Mammary epithelial cell (primary cell): ENCODE measurements at regions not wholly inside any gene's neighbourhood (a gene's known extent, or its start where the extent isn't known, plus 50 kb on each side); places are given as distances from the start of the nearest gene placed in this dataset.

Experiments used
- EZH2 ChIP-seq: IDR thresholded peaks from 2 replicates; pipeline ENCODE4 v1.6.1; 2012; ENCODE audit warnings: low read length, inconsistent platforms, borderline replicate concordance
- TF ChIP-seq, protein P1 (sequence below), 2 donors: IDR thresholded peaks in 1 of 2; conservative IDR thresholded peaks in 1 of 2; 2 replicates each; pipeline ENCODE4 v1.5.1; 2011 to 2012; ENCODE audit warnings: inconsistent platforms in 2 of 2, low read length in 2 of 2, mild to moderate bottlenecking in 2 of 2, control low read depth in 1 of 2, low read depth in 1 of 2; ENCODE audit not compliant: insufficient read depth in 1 of 2; ENCODE audit errors: extremely low read depth in 1 of 2

DNA sequence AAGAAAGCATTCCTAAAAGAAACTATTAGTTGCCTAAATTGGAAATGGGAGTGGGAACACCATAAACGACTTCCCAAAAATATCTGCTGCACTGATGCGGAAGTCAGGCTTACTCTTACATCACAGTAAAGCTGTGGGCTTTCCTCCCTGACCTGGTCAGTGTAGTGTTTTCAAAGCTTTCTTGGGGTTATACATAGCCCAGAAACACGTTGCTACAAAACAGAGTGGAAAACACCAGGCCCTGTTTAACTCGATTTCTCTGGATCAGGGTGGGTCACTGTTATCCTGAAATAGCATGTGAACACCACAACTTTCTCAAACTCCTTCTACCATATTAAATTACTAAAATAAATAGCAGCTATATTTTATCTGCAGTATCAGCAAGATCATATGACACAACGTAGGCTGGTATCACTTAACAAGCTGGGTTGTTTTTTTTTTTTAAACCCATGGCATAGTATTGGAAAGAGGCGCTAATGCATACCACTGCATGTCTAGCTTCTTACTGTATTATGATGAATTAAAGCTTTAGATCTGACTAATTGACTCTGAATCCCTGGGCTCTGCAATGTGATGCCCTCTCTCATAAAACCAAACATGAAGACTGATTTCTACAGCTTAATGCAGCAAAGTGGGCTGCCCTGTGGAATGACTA lies 184.6 kb downstream of the TGFB2 start:
- TF ChIP-seq, protein P1, sequence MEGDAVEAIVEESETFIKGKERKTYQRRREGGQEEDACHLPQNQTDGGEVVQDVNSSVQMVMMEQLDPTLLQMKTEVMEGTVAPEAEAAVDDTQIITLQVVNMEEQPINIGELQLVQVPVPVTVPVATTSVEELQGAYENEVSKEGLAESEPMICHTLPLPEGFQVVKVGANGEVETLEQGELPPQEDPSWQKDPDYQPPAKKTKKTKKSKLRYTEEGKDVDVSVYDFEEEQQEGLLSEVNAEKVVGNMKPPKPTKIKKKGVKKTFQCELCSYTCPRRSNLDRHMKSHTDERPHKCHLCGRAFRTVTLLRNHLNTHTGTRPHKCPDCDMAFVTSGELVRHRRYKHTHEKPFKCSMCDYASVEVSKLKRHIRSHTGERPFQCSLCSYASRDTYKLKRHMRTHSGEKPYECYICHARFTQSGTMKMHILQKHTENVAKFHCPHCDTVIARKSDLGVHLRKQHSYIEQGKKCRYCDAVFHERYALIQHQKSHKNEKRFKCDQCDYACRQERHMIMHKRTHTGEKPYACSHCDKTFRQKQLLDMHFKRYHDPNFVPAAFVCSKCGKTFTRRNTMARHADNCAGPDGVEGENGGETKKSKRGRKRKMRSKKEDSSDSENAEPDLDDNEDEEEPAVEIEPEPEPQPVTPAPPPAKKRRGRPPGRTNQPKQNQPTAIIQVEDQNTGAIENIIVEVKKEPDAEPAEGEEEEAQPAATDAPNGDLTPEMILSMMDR (conservative IDR thresholded peaks at IDR 0.05 in 1 of 2, IDR thresholded peaks at IDR 0.05 in 1 of 2; ENCODE audit: extremely low read depth in 1 of 2, insufficient read depth in 1 of 2, low read depth in 1 of 2, low read length in 2 of 2), result no peak
- no peak for TF ChIP-seq EZH2
